ENCODE measurements at regions not wholly inside any gene's neighbourhood (a gene's known extent, or its start where the extent isn't known, plus 50 kb on each side); places are given as distances from the start of the nearest gene placed in this dataset.
A peak's percentile ranks its signal among the peaks of the same experiment; 100 is the strongest.

DNA sequence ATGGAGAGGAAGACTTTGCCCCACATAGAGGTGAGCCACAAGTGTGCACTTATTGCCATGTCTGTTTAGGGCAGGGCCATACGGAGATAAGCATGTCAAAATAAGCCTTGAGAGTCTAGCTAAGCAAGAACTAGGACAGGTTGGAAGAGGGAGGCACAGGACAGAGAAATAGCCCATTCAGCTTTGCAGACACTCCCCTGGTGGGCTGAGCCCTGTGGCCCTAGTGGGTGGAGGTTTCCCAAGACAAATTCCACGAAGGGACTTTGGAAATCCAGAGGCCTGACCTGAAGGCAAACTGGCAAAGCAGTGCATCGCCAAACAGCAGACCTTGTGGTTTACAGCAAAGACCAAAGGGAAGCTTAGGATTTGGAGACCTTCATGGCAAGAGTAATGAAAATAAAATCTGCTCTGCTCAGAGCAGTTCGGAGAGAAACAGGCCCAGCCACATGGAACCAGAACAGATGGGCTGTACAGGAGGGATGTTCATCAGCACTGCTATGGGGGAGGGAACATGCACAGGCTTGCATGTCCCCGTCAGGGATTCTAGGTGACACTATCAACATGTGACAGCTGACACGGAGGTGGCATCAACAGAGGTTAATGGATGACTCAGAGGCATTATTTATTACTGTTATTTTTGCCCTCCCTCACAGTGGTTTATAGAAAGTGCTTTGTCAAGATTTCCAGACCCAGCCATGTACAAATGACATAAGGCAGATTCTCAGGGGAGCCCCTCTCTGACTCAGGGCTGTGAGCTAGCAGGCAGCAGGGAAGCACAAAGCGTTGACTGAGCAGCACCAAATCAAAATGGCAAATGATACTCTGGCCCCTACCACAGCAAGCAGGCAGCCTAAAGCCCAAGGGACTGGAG, 90.1 kb upstream of the IRF2BP2 start:
- ATAC-seq (peak; percentile 57), DNase-seq (no peak)

DNA sequence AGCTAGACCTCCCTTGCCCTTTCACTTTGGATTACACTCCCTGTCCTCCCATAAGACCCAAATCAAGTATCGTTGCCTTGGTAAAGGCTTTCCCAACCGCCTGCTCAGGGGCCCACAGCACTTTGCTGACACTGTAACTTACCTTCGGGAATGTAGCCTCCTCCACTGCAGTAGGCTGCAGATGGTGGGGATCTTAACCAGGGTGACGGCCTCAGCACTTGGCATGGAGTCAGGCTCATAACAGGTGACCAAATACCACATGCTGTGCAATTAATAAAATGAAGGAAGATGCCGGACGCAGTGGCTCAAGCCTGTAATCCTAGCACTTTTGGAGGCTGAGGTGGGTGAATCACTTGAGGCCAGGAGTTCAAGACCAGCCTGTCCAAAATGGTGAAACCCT, 88.7 kb upstream of the IRF2BP2 start:
- DNase-seq: no peak
- ATAC-seq: no peak

DNA sequence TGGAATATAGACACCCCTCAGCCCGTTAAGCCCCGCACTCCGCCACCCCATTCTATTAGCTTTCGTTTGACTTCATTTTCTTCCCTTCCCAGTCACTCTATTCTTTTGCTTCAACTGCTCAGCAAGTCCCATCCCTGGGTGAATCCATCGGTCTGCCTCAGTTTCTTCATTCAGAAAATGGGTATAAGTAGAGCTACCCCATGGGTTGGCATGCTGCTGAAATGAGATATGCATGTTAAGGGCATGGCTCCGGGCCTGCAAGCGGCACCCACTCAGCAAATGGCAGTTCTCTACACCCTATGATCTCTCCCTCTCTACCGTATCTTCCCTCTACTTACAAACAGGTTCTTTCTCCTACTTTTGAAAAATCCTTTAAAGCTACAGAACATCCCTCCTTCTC, 87.8 kb upstream of the IRF2BP2 start:
- no peak for DNase-seq
- ATAC-seq: no peak

DNA sequence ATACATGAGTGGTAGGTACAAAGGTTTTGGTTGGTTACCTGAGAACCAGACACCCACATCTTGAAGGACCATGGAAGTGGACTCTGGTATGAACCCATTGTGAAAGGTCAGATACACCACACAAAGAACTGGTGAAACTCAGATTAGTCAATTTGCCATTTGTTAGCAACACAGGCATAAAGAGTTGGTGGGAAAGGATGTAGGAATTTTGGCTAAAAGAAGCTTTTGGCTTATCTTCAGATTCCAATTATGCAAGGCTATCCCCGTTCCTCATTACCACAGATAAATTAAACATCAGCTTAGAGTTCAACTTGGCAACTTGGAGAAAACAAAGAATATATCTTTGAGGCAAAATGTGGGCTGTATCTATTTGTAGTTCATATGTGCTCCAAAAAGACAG, 87.0 kb upstream of the IRF2BP2 start:
- DNase-seq (no peak), ATAC-seq (no peak)

DNA sequence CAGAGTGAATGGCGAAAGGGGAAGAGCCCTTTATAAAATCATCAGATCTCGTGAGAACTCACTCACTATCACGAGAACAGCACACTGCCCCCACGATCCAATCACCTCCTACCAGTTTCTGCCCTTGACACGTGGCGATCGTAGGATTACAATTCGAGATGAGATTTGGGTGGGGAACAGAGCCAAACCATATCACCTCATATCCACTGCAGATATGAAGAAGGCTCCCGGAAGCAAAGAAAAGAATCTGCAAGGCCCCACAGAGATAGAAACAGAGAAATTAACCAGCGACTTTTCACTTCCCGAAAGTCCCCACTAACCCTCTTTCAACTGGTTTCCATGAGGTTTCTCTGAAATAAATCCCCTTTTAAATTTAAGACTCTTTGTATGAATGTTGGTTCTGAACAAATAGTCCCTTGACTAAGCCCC, 86.2 kb upstream of the IRF2BP2 start:
- ATAC-seq (no peak), DNase-seq (no peak)

DNA sequence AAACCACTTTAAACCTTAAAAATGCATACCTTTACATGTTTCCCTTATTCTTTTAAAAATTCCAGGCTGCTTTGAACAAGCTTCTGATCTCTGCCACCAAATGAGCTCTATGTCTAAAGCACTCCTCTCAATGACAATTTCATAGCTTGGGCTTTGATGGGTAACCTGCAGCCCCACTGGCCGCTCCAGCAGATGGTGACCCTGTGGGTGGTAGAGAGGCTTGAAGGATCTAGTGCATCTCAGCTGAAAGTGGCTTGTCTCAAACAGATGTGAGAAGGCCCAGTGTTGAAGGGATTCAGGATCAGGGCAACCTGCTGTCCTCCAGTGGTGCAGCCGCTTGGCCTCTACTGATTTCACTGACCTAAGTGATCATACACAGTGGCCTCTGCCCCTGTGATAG, 84.7 kb upstream of the IRF2BP2 start:
- no peak for ATAC-seq
- DNase-seq: no peak

DNA sequence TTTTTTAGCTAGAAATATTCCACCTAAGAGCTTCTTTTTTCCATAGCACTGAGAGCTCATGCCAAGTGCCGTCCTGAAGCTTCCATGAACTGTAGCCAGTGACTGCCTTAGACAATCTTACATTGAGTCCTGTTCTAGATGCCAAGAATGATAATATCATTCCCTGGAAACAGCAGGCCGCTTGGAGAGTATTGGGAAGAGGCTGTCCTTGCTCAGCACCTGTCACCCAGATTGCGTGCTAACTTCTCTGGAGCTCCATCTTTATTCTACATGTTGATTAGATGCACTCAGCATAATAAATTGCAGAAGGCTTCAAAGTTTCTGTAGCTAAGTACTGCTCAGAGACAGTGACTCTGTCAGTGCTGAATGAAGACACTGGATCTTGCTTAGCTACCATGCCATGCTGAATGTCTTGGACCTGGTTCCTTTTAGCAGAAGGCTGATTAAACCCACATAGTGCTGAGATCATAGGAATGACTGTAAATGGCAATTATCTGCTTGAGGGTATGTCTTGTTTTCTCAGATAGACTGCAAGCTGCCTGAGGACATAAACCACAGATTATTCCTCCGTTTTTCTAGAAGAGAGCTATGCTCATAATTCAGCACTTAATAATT, 83.1 kb upstream of the IRF2BP2 start:
- DNase-seq (no peak), ATAC-seq (no peak)

DNA sequence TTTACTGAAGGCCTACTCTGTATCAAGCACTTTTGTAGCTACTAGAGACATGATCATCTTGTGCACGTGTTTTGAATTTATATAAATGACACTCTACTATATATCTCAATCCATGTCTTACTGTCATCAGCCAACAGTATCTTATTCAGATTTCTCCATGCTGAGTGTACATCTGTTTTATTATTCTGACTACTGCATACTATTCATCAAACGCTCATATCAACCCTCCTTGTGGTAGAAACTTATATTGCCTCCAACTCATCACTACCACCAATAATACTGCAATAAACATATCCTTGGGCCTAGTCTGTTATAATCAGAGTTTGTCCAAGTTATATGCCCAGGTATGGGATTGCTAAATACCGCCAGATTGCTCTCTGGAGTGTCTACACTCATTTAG, 81.6 kb upstream of the IRF2BP2 start:
- no peak for DNase-seq

DNA sequence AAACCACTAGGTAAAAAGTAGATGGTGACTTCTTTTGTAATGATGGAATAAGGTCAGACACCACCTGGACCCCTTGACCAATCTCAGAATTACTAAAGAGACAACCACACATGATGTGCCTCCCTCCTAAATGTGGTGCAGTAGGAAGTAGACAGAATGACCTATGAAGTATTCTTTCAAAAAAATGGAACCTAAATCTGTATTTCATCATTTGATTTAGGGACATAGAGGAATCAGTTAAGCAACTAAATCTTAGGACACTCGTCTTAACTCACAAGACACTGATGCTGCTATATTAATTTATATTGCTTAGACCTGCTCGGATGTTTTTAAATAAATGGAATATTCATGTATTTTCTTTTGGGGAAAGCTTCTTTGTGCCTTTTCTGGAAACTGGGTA, 80.9 kb upstream of the IRF2BP2 start:
- DNase-seq (no peak), ATAC-seq (no peak)

More for the DNA sequence above, 81.6 kb upstream of the IRF2BP2 start:
- ATAC-seq: peak; percentile 55

DNA sequence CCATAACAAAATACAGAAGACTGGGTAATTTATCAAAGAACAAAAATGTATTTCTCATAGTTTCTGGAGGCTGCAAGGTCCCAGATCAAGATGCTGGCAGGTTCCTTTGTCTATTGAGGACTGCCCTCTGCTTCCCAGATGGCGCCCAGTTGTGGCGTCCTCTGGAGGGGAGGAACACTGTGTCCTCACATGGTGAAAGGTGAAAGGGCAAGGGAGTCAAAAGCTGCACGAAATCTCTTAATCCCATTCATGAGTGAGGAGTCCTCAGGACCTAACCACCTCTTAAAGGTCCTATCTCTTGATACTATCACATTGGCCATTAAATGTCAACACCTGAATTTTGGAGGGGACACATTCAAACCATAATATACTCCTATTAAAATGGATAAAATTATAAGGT, 79.3 kb upstream of the IRF2BP2 start:
- no peak for ATAC-seq
- no peak for DNase-seq

DNA sequence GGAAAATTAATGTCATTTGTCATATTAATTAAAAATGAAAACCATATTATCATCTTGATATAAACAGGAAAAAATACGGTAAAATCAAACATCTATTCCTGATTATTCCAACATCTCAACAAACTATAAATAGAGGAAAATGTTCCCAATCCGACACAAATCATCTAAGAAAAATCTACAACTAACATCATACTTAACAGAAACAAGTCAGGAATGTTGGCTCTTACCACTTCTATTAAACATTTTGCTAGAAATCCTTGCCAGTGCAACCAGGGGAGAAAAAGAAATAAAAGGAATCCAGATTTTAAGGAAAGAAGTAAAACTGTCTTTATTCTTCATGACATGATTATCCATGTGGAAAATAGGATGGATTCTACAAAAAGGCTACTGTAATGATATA, 77.0 kb upstream of the IRF2BP2 start:
- no peak for ATAC-seq
- DNase-seq: no peak

DNA sequence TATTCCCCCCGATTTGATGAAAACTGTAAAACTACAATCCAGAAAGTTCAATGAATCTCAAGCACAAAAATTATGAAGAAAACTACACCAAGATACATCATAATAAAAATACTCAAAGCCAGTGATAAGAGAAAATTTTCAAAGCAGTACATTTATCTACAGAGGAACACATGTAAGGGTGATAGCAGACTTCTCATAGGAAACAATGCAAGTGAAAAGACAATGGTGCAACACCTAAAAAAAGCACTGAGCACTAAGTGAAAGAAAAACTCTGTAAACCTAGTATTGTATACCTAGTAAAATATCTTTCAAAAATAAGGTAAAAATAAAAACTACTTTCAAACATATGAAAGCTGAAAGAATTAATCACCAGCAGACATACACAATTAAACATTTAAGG, 76.1 kb upstream of the IRF2BP2 start:
- ATAC-seq: no peak
- DNase-seq: no peak

DNA sequence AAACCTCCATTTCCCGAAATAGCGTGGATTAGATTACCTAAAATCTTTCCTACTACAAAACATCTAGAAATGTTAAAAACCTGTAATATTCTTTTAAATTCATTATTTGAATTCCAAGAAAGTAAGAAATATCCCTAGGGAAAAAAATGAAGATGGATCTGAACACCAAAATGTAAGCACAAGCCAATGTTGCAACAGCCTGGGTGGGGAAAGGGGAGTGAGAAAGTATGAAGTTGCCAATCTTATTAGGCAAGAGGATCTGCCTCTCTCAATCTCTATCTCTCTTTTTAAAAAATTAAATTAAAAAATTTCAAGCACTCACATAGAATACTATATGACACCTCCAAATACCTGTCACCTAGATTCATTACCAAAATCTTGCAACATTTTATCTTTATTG, 74.9 kb upstream of the IRF2BP2 start:
- DNase-seq (no peak), ATAC-seq (no peak)

DNA sequence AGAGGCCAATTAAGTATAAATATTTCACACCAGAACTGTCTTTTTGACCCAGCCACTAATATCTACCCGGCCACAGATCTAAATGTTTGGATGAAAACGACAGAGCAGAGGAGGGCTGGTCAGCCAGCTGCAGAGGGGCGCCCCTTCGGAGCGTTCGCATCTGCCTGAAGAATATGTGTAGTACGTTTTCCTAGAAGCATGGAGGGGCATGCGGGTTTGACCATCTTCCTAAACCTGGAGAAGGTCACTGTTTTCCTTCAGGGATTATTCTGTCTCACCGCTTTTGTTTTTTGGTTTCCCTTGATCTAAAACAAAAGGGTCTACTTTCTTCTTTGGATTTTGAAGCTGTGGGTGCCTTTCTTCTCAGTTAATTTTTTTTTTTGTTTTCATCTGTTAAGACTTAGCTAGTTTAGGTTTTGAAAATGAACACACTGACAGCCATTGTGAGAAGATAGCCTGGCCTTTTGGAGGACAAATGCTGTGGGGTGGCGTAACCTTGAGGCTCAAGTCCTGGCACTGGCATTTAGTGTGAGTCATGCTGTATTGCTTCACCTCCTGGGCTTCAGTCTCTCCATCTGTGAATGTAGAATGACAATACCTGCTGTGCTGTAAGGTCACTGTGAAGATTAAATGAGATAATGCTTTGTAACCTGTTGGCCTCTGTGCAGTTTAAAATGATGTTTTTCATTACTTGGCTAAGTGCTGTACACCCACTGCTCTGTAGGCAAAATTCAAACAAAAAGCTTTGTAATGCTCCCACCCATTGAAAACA, 74.1 kb upstream of the IRF2BP2 start:
- DNase-seq: no peak

DNA sequence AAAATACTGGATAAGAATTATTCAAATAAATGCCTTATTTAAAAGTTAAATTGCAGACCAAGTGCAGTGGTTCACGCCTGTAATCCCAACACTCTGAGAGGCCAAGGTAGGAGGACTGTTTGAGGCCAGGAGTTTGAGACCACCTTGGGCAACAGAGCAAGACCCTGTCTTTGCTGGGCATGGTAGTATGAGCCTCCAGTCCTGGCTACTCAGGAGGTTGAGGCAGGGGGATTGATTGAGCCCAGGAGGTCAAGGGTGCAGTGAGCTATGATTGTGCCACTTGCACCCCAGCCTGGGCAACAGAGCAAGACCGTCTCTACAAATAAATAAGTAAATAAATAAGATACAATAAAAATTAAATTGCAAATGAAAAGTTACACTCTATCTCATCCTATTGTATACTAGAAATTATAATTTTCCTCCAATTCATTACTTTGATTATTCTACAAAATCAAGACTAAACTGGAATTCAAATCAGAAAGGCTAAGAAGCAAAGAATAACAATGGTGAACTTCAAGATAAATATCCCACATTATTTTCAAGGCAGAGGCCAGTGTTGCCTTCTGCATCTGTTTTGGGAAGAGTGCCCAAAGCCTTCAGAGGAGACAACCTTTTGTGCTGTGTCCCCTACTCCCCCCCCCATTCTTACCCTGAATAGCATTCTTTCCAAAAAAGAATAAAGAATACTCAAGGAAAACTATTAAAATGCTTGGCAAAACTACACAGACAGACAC, 73.3 kb upstream of the IRF2BP2 start:
- no peak for ATAC-seq
- DNase-seq: no peak

More for the DNA sequence above, 74.1 kb upstream of the IRF2BP2 start:
- no peak for ATAC-seq

DNA sequence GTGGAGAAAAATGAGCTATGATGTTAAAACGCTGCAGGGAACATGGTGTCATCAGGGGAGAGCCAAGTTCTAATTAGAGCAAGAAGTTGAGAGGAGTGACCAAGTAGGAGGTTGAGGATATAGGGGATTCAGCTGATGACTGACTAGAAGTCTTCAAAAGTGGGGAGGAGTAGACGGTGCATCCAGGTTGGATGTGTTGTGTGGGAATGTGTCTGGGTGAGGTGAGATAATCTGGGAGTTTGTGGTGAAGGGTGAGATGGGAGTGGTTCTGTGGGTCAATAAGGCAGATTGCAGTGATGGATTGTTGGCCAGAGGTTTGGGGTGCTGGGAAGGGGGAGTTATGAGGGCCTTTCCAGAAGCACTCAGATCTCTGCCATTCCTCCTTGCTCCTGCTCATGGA, 72.0 kb upstream of the IRF2BP2 start:
- DNase-seq: no peak

DNA sequence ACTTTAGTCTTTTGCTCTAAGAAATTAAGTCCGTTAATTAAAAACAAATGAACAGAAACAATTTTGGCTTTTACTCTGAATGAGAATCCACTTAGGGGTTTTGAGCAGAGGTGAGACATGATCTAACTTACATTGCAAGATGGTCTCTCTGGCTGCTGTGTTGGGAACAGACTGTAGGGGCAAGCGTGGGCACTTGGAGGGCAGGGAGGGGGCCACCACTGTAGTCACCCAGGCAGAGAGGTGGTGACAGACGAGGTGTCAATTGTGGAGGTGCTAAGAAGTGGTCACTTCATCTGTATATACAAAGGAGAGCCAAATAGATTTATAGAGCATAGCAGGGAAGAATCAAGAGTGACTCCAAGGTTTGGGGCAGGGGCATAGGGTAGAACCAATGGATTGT, 71.1 kb upstream of the IRF2BP2 start:
- DNase-seq (no peak), ATAC-seq (no peak)

More for the DNA sequence above, 72.0 kb upstream of the IRF2BP2 start:
- no peak for ATAC-seq

DNA sequence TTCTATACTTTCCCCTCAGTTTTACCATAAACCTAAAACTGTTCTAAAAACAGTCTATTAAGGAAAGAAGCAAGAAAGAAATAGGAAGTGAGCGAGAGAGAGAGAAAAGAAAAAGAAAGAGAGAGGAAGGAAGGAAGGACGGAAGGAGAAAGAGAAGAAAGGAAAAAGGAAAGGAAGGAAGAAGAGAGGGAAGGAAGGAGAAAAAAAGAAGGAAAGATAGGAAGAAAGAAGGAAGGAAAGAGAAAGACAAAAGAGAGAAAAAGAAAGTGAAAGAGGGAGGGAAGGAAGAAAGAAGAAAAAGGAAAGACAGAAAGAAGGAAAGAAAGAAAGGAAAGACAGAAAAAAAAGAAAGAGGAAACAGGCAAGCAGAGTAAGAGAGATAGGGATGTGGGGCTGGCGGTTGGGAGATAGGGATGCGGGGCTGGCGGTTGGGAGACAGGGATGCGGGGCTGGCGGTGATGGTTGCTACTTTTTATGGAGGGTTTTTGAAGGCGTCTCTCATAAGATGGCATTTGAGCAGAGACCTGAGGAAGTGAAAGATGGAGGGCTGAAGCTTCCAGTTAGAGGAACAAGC, 70.4 kb upstream of the IRF2BP2 start:
- DNase-seq (no peak), ATAC-seq (no peak)

DNA sequence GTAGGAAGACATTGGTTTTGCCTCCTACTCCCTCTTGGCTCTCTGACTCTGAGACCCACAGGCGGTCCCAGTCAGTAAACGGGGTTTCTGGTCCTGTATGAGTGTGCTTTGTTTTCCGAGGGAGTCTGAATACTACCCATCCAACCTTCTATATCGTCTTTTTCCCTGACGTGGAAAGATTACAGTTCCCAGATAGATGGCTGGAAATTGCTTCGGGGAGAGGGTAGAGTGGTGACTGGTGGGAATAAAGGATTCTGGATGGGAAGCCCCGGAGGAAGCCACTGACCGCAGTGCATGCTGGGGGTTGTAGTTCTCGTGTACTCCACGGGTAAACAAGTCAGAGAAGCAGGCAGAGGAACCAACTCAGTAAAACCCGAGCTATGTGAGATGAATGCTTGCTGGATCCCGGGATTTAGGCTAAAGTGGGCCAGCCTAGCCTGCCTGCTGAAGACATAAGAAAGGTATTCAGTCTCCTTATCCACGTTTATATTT, 66.2 kb upstream of the IRF2BP2 start:
- peak; percentile 75 for ATAC-seq
- peak; percentile 65 for DNase-seq

DNA sequence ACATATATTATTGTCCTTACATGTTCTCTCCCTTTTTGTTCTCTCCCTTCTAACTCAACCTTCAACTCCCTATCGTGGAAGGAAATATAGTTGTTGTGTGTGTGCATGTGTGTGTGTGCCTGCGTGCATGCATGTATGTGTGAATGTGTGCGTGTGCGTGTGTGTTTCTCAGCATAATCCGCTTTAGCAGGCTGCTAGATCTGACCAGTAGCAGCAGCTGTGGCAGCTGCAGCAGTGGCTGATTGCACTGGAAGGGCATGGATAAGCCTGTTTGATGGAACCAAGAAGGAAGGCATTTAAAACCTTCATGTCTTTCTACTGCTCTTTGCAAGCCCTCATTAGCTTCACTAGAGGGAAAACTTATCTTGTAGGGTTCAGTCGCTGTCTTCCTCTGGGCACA, 65.6 kb upstream of the IRF2BP2 start:
- no peak for DNase-seq
- no peak for ATAC-seq

DNA sequence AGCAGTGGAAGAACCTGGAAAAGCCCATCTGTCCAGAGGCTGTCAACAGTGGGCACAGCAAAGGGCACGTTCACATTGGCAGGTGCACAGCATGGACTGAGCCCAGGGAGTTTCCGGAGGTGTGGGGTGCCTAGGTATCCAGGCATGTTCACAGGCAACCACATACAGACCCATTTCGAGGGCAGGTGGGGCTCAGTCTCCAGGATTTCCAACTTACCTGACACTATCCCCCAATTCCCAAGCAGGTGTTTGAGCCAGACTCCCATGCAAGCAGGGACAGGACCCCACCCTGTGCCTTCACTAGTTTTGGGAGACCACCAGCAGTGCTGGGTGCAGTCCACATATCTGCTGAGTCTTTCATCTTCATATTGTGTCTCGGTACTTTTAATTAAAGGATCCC, 65.0 kb upstream of the IRF2BP2 start:
- ATAC-seq (no peak), DNase-seq (no peak)
